Esophagus muscularis mucosa (tissue), 4 donors: ENCODE measurements at regions not wholly inside any gene's neighbourhood (a gene's known extent, or its start where the extent isn't known, plus 50 kb on each side); places are given as distances from the start of the nearest gene placed in this dataset.

Source experiments
- EP300 ChIP-seq: sonication (generic); formaldehyde crosslinking; IDR thresholded peaks from one replicate; pipeline ENCODE4 v1.6.1; 2017; ENCODE audit warnings: antibody characterized with exemption
- POLR2A ChIP-seq: fragments of 450-650 bp; IDR thresholded peaks from one replicate; pipeline ENCODE4 v1.6.1; 2017; ENCODE audit warnings: antibody characterized with exemption, moderate library complexity, mild to moderate bottlenecking, low read depth
- POLR2AphosphoS5 ChIP-seq, 2 donors: sonication (generic); formaldehyde crosslinking; IDR thresholded peaks; one replicate each; pipeline ENCODE4 v1.6.1; 2017; ENCODE audit warnings: antibody characterized with exemption in 2 of 2
- TF ChIP-seq, protein P1 (sequence below), 3 experiments: fragments of 200-600 bp in 2 of 3; fragments of 450-650 bp in 1 of 3; sonication (generic) in 2 of 3; IDR thresholded peaks; one replicate each; pipeline ENCODE4 v1.5.1; 2017 to 2019; ENCODE audit warnings: antibody characterized with exemption in 3 of 3, mild to moderate bottlenecking in 2 of 3, moderate library complexity in 1 of 3

DNA sequence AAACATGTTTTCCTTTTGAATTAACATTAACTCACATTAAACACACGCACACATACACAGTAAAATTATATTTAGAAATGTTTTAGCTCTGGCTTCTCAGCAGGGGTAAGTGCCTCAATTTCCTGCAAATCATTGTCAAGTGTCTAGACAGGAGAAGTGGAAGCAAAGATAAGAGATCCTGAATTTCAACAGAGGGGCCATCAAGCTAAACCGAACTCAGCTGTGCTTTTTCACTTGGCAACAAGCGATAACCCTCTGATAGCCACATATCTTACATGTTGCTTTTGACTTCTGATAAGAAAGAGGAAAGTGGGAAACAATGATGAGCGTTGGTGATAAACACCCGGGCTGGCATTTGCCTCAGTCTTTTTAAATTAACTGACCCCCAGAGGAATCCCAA is 79.7 kb upstream of the SPDL1 start:
- TF ChIP-seq, protein P1, sequence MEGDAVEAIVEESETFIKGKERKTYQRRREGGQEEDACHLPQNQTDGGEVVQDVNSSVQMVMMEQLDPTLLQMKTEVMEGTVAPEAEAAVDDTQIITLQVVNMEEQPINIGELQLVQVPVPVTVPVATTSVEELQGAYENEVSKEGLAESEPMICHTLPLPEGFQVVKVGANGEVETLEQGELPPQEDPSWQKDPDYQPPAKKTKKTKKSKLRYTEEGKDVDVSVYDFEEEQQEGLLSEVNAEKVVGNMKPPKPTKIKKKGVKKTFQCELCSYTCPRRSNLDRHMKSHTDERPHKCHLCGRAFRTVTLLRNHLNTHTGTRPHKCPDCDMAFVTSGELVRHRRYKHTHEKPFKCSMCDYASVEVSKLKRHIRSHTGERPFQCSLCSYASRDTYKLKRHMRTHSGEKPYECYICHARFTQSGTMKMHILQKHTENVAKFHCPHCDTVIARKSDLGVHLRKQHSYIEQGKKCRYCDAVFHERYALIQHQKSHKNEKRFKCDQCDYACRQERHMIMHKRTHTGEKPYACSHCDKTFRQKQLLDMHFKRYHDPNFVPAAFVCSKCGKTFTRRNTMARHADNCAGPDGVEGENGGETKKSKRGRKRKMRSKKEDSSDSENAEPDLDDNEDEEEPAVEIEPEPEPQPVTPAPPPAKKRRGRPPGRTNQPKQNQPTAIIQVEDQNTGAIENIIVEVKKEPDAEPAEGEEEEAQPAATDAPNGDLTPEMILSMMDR (IDR thresholded peaks at IDR 0.05) = no peak
- TF ChIP-seq POLR2A (no peak), EP300 (no peak), POLR2AphosphoS5 (IDR thresholded peaks at IDR 0.05) (no peak)
